ENCODE measurements at regions not wholly inside any gene's neighbourhood (a gene's known extent, or its start where the extent isn't known, plus 50 kb on each side); places are given as distances from the start of the nearest gene placed in this dataset.

GRCh38 chr11:134469627-134470026, 57.6 kb upstream of the B3GAT1 start:
- no peak for DNase-seq (ENCODE audit: low spot score)

GRCh38 chr11:134468796-134469195, 56.8 kb upstream of the B3GAT1 start:
- DNase-seq (ENCODE audit: low spot score) (no peak), FAIRE-seq (no peak)

More at GRCh38 chr11:134469627-134470026, 57.6 kb upstream of the B3GAT1 start:
- FAIRE-seq = no peak

- DNase-seq (ENCODE audit: low spot score) (no peak), FAIRE-seq (no peak)
These were observed 56.1 kb upstream of the B3GAT1 start for GRCh38 chr11:134468081-134468668.

- no peak for FAIRE-seq
- no peak for DNase-seq (ENCODE audit: low spot score)
These were observed 54.8 kb upstream of the B3GAT1 start for GRCh38 chr11:134466610-134467567.

GRCh38 chr11:134466156-134466555, 54.1 kb upstream of the B3GAT1 start:
- FAIRE-seq = no peak
- no peak for DNase-seq (ENCODE audit: low spot score)

- FAIRE-seq (no peak), DNase-seq (ENCODE audit: low spot score) (no peak)
These were observed 53.1 kb upstream of the B3GAT1 start for GRCh38 chr11:134464981-134465730.

- FAIRE-seq (no peak), DNase-seq (ENCODE audit: low spot score) (no peak)
These were observed 52.2 kb upstream of the B3GAT1 start for GRCh38 chr11:134464196-134464595.

- FAIRE-seq = no peak
- DNase-seq (ENCODE audit: low spot score) = no peak
These were observed 51.7 kb upstream of the B3GAT1 start for GRCh38 chr11:134463716-134464115.
